ENCODE measurements at regions not wholly inside any gene's neighbourhood (a gene's known extent, or its start where the extent isn't known, plus 50 kb on each side); places are given as distances from the start of the nearest gene placed in this dataset.

DNA sequence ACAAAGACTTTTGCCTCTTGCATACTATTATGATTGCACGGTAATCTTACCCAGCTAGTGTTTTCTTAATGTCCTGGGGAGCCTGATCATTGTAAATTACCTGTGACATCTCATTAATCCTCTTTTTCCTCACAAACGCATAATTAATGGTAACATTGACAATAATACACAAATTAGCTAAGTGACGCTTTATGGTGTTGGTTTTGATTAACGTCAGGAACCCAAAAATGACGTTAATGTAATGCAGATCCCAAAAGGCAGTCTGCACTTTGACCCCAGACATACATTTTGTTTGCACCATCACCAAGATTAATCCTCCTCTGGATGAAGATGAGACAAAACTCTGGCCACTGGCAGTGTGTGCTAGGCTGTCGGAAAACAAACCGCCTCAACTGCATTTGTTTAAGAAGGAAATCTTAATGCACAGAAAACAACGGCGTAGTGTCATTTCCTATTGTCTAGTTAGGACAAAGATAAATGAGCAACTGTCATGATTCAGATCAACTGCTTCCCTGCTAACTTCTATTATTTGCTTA, 83.9 kb upstream of the CDIN1 start:
- TF ChIP-seq TCF7L2 (IDR thresholded peaks at IDR 0.05; ENCODE audit: borderline replicate concordance, low read depth, low read length) (no peak), ZNF274 (IDR thresholded peaks at IDR 0.05; ENCODE audit: low read length) (no peak), ZNF274 (tag by site-specific recombination; IDR thresholded peaks at IDR 0.05; ENCODE audit: borderline replicate concordance) (no peak), ZNF184 (tag by site-specific recombination; IDR thresholded peaks at IDR 0.05) (no peak), ZEB2 (tag by site-specific recombination; IDR thresholded peaks at IDR 0.05) (no peak), GLI4 (tag by site-specific recombination; IDR thresholded peaks at IDR 0.05) (no peak), FEZF1 (tag by site-specific recombination; IDR thresholded peaks at IDR 0.05) (peak; percentile 90), ZNF701 (tag by site-specific recombination; IDR thresholded peaks at IDR 0.05) (no peak)
- TF ChIP-seq, protein P1, sequence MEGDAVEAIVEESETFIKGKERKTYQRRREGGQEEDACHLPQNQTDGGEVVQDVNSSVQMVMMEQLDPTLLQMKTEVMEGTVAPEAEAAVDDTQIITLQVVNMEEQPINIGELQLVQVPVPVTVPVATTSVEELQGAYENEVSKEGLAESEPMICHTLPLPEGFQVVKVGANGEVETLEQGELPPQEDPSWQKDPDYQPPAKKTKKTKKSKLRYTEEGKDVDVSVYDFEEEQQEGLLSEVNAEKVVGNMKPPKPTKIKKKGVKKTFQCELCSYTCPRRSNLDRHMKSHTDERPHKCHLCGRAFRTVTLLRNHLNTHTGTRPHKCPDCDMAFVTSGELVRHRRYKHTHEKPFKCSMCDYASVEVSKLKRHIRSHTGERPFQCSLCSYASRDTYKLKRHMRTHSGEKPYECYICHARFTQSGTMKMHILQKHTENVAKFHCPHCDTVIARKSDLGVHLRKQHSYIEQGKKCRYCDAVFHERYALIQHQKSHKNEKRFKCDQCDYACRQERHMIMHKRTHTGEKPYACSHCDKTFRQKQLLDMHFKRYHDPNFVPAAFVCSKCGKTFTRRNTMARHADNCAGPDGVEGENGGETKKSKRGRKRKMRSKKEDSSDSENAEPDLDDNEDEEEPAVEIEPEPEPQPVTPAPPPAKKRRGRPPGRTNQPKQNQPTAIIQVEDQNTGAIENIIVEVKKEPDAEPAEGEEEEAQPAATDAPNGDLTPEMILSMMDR (tag by site-specific recombination; IDR thresholded peaks at IDR 0.05): no peak
- TF ChIP-seq, protein P2, sequence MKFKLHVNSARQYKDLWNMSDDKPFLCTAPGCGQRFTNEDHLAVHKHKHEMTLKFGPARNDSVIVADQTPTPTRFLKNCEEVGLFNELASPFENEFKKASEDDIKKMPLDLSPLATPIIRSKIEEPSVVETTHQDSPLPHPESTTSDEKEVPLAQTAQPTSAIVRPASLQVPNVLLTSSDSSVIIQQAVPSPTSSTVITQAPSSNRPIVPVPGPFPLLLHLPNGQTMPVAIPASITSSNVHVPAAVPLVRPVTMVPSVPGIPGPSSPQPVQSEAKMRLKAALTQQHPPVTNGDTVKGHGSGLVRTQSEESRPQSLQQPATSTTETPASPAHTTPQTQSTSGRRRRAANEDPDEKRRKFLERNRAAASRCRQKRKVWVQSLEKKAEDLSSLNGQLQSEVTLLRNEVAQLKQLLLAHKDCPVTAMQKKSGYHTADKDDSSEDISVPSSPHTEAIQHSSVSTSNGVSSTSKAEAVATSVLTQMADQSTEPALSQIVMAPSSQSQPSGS (tag by site-specific recombination; IDR thresholded peaks at IDR 0.05; ENCODE audit: low read depth): no peak; the same call in 1 of the 2 replicates

All from HEK293 (cell line).